ENCODE measurements at regions not wholly inside any gene's neighbourhood (a gene's known extent, or its start where the extent isn't known, plus 50 kb on each side); places are given as distances from the start of the nearest gene placed in this dataset.

- DNase-seq (no peak), ATAC-seq (no peak)
- Histone ChIP-seq H3K9me3 (no peaks in the 10 kb centered on the region), H3K36me3 (no peaks in the 10 kb centered on the region), H3K27me3 (no peaks in the 10 kb centered on the region), H3K4me1 (no peaks in the 10 kb centered on the region), H3K4me3 (no peak overlapping the region), H3K27ac (no peak overlapping the region)
- intact Hi-C loops (cut with DNase I) = no loop called here
- TF ChIP-seq, protein P1, sequence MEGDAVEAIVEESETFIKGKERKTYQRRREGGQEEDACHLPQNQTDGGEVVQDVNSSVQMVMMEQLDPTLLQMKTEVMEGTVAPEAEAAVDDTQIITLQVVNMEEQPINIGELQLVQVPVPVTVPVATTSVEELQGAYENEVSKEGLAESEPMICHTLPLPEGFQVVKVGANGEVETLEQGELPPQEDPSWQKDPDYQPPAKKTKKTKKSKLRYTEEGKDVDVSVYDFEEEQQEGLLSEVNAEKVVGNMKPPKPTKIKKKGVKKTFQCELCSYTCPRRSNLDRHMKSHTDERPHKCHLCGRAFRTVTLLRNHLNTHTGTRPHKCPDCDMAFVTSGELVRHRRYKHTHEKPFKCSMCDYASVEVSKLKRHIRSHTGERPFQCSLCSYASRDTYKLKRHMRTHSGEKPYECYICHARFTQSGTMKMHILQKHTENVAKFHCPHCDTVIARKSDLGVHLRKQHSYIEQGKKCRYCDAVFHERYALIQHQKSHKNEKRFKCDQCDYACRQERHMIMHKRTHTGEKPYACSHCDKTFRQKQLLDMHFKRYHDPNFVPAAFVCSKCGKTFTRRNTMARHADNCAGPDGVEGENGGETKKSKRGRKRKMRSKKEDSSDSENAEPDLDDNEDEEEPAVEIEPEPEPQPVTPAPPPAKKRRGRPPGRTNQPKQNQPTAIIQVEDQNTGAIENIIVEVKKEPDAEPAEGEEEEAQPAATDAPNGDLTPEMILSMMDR (IDR thresholded peaks at IDR 0.05) = no peak
Observed at GRCh38 chr6:97674802-97675201, 391.8 kb upstream of the MMS22L start.

- TF ChIP-seq, protein P1 (IDR thresholded peaks at IDR 0.05) = no peak
- no peaks in the 10 kb centered on the region for H3K4me1 ChIP-seq
Observed at GRCh38 chr6:97677626-97678025, 394.6 kb upstream of the MMS22L start.

GRCh38 chr6:97687916-97688315, 404.9 kb upstream of the MMS22L start:
- Histone ChIP-seq H3K9me3 (no peaks in the 10 kb centered on the region), H3K36me3 (no peaks in the 10 kb centered on the region), H3K27me3 (no peaks in the 10 kb centered on the region), H3K4me1 (no peaks in the 10 kb centered on the region), H3K27ac (no peak overlapping the region), H3K4me3 (no peak overlapping the region)
- TF ChIP-seq, protein P1 (IDR thresholded peaks at IDR 0.05) = no peak
- intact Hi-C loops (cut with DNase I) = no loop called here
- DNase-seq (no peak), ATAC-seq (no peak)

More at GRCh38 chr6:97677626-97678025, 394.6 kb upstream of the MMS22L start:
- Histone ChIP-seq H3K9me3 (no peaks in the 10 kb centered on the region), H3K27ac (no peak overlapping the region), H3K36me3 (no peaks in the 10 kb centered on the region), H3K27me3 (no peaks in the 10 kb centered on the region), H3K4me3 (no peak overlapping the region)
- ATAC-seq (no peak), DNase-seq (no peak)
- intact Hi-C loops (cut with DNase I) = no loop called here

- Histone ChIP-seq H3K4me3 (no peak overlapping the region), H3K36me3 (no peaks in the 10 kb centered on the region), H3K4me1 (no peaks in the 10 kb centered on the region), H3K9me3 (no peaks in the 10 kb centered on the region), H3K27me3 (no peaks in the 10 kb centered on the region), H3K27ac (no peak overlapping the region)
- TF ChIP-seq, protein P1 (IDR thresholded peaks at IDR 0.05) = no peak
- DNase-seq (no peak), ATAC-seq (no peak)
- intact Hi-C loops (cut with DNase I) = no loop called here
Observed at GRCh38 chr6:97689078-97689754, 406.2 kb upstream of the MMS22L start.

DNA sequence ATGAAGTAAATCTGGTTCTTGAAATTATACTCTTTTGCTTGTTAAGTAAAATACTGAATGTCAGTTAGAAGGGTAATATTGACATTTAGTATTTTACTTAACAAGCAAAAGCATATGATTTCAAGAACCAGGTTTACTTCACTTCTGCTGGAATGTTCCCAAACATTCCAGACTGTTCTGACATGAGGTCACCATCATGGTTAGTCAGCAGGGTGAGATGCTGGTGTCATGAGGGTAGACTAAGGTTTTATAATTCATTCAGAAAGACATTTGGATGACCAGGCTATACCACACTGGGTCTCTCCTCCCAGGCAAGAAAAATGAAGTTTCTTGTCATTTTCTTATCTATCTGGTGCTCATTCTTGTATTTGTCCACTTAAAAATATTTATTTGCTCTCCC, 414.4 kb upstream of the MMS22L start:
- no peak for ATAC-seq

More for the DNA sequence above, 414.4 kb upstream of the MMS22L start:
- TF ChIP-seq, protein P1 (IDR thresholded peaks at IDR 0.05) = no peak
- intact Hi-C loops (cut with DNase I) = no loop called here
- H3K27ac ChIP-seq = no peak overlapping the region
- DNase-seq = no peak
- H3K36me3 ChIP-seq = no peaks in the 10 kb centered on the region
- no peaks in the 10 kb centered on the region for H3K4me1 ChIP-seq
- no peaks in the 10 kb centered on the region for H3K9me3 ChIP-seq
- H3K4me3 ChIP-seq = no peak overlapping the region
- no peaks in the 10 kb centered on the region for H3K27me3 ChIP-seq

All from left lung (tissue), 4 donors.